ENCODE measurements at regions not wholly inside any gene's neighbourhood (a gene's known extent, or its start where the extent isn't known, plus 50 kb on each side); places are given as distances from the start of the nearest gene placed in this dataset.

DNA sequence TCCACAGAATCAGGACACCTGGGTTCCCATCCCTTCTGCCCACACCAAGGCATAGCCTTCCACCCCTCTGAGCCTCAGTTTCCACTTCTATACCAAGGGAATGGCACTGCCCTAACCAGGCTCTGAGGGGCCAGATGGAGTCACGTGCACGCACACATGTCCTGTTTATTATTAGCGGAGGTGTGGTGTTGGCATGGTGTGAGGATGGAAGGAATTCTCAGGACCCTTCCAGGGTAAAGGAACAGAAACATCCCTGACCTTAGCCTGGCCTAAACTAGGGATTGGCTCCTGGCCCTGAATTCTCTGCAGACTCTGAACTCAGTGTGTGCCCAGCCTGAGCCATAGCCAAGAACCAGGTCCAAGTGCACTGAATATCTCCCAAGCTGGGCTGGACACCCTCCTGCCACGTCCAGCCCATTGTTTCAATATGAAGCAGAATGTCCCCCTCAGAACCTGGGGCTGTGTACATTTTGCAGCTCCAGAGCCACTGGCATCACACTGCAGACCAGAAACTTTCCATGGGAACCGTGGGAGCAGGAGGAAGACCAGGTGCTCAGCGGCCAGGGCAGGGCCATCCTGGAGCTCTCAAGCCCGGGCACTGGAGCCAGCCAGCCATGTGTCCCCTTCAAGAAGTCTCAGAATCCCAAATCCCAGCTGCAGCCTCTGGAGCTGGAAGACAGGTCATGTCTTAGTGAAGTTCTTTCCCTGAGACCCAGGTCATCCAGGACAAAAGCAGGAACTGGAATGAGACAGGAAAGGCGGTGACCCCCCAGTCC is 208.4 kb downstream of the ANKRD60 start:
- TF ChIP-seq EP300 (IDR thresholded peaks at IDR 0.05) = no peak
- TF ChIP-seq, protein P1, sequence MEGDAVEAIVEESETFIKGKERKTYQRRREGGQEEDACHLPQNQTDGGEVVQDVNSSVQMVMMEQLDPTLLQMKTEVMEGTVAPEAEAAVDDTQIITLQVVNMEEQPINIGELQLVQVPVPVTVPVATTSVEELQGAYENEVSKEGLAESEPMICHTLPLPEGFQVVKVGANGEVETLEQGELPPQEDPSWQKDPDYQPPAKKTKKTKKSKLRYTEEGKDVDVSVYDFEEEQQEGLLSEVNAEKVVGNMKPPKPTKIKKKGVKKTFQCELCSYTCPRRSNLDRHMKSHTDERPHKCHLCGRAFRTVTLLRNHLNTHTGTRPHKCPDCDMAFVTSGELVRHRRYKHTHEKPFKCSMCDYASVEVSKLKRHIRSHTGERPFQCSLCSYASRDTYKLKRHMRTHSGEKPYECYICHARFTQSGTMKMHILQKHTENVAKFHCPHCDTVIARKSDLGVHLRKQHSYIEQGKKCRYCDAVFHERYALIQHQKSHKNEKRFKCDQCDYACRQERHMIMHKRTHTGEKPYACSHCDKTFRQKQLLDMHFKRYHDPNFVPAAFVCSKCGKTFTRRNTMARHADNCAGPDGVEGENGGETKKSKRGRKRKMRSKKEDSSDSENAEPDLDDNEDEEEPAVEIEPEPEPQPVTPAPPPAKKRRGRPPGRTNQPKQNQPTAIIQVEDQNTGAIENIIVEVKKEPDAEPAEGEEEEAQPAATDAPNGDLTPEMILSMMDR (IDR thresholded peaks at IDR 0.05) = no peak
- TF ChIP-seq POLR2A (IDR thresholded peaks at IDR 0.05) = no peak
- no peak for TF ChIP-seq POLR2AphosphoS5 (IDR thresholded peaks at IDR 0.05)
